Amniotic epithelial cell (primary cell): ENCODE measurements at regions not wholly inside any gene's neighbourhood (a gene's known extent, or its start where the extent isn't known, plus 50 kb on each side); places are given as distances from the start of the nearest gene placed in this dataset.
"Not testable (repeated sequence)": the region's sequence is repeated elsewhere in the genome, so short reads cannot be mapped to it uniquely, and the experiment has no call there.

Experiments used
- DNase-seq: peaks from one replicate; pipeline ENCODE4 v3.0.0-alpha.2; 2010; ENCODE audit warnings: low read depth

DNA sequence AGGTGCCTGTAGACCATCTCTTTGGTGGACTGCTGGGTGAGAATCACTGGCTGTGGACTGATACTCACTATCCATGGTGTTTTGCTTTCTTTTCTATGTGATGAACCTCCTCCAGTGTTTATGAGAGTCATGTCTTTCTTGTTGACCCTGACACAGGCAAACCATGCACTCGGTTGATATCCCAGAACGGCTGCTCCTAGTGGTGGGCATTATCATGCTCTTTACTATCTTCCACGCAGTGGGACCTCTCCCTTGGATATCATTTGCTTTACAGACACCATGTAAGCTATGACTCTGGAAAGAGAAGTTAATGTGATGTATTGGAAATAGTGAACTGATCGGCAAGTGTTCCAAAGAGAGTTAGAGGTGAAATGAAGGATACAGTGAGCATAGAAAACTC is 1455.6 kb downstream of the BRINP3 start:
- no peak for DNase-seq

DNA sequence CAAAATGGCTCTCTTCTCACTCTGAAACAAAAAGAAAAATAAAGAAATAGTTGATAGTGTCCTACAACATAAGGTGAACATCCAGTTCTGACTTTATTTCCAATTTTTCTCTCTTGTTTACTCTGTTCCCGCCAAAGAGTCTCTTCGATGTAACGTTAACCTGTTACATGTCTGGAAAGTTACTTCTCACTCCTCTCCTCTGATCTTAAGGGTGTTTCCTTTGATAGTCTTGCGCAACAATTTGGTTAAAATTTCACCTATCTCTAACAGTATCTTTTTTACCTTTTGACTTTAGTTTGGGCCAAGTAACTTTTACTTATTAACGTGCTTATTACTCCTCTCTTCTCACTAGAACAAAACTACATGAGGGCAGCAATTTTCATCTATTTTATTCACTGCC is 1450.2 kb downstream of the BRINP3 start:
- no peak for DNase-seq

DNA sequence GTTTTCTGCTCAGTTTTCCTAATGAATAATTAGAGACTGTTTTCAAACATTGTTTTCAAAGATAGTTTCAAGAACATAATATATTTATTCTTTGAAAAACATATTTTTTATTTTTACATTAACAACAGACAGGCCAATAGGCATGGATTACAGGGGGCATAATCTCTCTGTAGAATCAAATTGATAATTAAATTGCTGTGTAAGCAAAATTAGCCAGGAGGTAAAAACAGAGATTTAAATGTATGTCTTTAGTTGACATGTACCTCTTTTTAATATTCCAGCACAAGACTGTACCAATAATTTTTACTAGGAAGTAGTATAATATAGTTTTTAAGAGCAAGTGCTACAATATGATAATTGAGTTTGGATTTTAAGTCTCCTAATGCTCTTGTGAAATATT is 1444.5 kb downstream of the BRINP3 start:
- no peak for DNase-seq

DNA sequence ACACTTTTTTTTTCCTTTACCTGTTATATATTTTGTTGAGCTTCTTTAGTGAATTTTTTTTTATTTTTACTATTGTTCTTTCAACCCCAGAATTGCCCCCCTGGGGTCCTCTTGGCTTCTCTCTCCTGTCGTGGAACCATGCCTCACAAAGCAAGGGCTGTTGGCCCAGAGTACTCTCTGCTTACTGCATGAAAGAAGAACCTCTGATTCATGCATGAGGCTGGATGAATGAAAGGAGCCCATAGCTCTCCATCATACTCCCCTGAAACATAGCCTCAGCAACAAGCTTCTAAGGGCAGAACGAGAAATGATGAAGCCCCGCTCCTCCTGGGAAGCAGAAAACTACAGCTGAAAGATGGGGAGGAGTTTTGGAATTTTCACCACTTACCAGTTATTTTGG is 1441.0 kb downstream of the BRINP3 start:
- no peak for DNase-seq

DNA sequence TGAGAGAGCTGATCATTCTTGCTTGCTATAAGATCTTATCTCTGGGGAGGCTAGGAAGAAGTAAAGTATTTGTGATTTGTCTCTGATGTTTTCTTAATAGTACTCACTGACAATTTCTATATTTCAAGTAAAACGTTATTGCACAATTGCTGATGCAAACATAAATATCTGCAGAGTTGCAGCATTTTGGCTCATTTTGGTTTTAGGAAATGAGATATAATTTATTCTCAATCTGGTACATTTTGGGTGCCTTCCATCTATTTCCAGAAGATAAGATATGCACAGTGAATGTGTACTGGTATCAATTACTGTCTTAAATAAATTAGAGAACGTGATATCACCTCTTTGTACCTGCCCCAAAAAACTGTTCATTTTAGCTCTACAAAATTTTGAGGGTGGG is 1431.5 kb downstream of the BRINP3 start:
- peak; percentile 27 for DNase-seq

DNA sequence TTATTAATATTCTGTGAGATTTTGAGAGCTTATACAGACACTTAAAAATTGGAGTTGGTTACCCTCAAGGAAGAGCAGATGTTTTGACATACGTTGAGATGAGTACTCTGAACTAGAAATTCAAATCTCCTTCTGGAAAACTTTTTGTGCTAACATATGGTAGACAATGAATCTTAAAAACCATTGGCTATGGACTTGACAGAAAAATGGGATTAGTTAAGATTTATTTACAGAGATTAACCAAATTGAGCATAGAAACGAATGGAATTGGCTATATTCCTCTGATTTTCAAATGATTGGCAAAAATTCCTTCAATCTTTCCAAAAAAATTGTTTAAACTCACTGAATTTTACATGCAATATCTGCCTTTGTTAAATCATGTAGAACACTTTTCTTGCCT is 1392.9 kb downstream of the BRINP3 start:
- DNase-seq = no peak

DNA sequence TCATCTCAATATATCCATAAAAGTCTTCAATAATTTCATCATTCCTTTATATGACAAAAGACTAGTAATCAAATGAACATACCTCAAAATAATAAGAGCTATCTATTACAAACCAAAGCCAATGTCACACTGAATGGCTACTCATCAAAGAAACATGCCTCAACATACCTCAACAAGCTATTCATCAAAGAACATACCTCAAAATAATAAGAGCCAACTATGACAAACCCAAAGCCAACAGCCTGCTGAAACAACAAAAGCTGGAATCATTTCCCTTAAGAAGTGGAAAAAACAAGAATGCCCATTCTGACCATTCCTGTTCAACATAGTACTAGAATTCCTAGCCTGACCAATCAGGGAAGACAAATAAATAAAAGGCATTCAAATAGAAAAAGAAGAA is 1373.7 kb downstream of the BRINP3 start:
- peak; percentile 9 for DNase-seq

- no peak for DNase-seq
Measured at GRCh38 chr1:189117072-189117770, 1360.4 kb downstream of the BRINP3 start.

DNA sequence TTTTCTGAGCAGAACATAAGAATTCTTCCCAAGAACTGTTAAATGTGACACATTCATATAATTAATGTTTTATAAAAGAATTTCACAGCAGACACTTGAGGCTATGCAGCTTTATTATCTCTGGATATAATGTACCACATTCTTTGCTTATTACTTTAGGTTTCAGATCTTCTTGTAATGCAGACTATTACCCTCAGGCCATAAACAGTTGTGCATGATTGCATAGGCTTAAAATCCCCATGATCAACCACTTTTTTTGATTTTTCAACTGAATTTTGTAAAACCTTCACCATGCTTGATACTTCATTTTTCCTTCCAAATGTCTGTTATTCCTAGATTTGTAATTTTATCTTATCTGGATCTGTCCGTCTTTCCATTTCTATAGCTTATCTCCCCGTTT is 1355.7 kb downstream of the BRINP3 start:
- DNase-seq = no peak

DNA sequence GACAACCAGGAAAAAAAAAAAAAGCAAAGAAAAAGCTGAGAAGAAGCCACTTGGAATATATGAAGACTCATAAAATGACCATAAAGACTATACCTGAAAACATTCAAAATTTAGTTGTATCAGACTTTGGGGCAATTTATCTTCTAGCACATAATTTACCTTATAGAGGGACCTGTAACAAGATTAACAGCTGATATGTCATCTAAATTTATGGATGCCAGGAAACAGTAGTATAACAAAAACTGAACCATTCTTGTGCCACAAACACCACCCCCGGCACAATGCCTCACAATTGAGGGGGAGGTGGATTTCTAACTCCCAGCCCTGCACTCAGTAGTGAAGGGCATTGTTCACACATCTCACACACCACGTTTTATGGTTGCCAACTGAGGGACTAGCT is 1352.0 kb downstream of the BRINP3 start:
- peak; percentile 26 for DNase-seq

- DNase-seq = peak; percentile 24
Measured at GRCh38 chr1:189131576-189131975, 1346.1 kb downstream of the BRINP3 start.

- not testable (repeated sequence) for DNase-seq
Measured at GRCh38 chr1:189139748-189140147, 1337.9 kb downstream of the BRINP3 start.

GRCh38 chr1:189141056-189141455 is 1336.6 kb downstream of the BRINP3 start:
- no peak for DNase-seq

DNA sequence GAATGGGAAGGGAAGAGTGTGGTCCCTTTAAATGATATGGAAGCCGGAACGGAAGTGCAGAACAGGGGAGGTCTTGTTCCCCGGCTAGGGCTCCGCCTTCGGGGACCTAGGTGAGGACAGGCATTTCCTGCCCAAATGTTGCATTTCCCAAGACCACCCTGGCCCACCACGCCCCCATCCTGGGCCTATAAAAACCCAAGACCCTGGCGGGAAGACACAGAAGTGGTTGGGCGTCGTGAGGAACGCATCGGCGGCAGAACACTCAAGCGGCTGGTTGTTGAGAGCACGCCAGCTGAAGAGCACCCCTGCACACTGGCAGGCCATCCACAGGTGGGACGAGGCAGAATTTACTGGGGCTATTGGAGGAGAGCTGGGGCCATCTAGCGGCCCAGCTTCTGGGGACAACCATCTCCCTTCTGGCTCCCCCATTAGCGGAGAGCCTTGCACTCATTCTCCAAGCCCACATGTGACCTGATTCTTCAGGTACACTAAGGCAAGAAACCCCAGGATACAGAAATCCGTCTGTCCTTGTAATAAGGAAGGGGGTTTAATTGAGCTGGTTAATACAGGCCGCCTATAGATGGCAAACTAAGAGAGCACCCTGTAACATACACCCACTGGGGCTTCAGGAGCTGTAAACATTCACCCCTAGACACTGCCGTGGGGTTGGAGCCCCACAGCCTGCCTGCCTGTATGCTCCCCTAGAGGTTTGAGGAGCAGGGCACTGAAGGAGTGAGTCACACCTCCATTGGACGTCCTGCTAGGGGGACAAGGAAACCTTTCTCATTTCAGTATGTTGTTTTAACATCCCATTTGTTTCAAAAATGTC is 1327.9 kb downstream of the BRINP3 start:
- DNase-seq = peak; percentile 52

- DNase-seq = no peak
Measured at GRCh38 chr1:189150624-189151023, 1327.0 kb downstream of the BRINP3 start.

GRCh38 chr1:189151361-189151760 is 1326.3 kb downstream of the BRINP3 start:
- no peak for DNase-seq

DNA sequence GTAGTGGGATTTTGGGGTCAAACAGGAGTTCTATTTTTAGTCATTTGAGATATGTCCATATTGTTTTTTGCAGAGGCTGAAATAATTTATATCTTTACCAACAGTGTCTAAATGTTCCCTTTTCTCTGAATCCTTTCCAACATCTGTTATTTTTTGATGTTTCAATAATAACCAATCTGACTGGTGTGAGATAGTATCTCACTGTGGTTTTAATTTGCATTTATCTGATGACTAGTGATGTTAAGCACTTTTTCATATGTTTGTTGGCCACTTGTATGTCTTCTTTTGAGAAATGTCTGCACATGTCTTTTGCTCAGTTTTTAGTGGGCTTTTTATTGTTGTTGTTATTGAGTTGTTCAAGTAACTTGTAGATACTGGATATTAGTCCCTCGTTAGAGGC is 1325.0 kb downstream of the BRINP3 start:
- no peak for DNase-seq

GRCh38 chr1:189158155-189158554 is 1319.5 kb downstream of the BRINP3 start:
- no peak for DNase-seq

- DNase-seq = peak; percentile 18
Measured at GRCh38 chr1:189175889-189176288, 1301.8 kb downstream of the BRINP3 start.

GRCh38 chr1:189180057-189180456 is 1297.6 kb downstream of the BRINP3 start:
- DNase-seq = peak; percentile 92

DNA sequence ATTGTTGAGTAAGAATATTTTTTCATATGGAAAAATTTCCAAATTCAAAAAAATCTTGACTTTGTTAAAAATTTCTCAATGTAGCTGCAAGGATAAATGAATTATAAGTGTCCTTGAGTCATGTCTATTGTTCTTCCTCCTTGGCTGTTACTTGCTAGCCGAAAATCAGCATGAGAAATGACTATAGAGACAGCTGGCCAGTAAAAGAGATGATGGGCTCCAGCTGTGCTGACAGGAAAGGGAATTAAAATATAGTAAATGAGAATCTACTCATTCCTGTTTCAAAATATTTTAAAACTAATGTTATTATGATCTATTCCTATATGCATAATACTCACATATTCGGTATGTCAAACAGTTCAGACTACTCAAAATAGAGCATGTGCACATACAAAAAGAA is 1292.6 kb downstream of the BRINP3 start:
- DNase-seq = no peak

- DNase-seq = peak; percentile 34
Measured at GRCh38 chr1:189192741-189193520, 1284.7 kb downstream of the BRINP3 start.

DNA sequence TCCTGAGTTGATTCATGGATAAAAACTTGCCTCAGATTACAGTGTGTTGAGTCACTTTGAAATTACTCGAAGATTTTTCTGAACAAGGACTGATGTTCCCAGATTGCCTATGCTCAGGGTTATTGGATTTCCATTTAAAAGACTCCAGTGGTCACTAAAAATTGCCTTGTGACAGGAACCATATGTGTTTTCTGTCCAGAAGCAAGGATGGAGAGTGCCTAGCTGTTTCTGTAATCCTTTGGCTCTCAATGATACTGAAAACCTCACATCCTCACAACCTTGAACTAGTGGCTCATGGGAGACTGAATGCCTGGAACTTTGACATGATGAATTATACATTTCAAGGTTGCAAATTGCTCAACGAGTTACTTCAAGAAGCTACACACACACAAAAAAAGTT is 1271.8 kb downstream of the BRINP3 start:
- peak; percentile 80 for DNase-seq
